Thyroid gland (tissue), 4 donors: ENCODE measurements at regions not wholly inside any gene's neighbourhood (a gene's known extent, or its start where the extent isn't known, plus 50 kb on each side); places are given as distances from the start of the nearest gene placed in this dataset.

Experiments used
- CTCF ChIP-seq, 6 experiments: fragments of 200-600 bp in 3 of 6; fragments of 450-650 bp in 3 of 6; sonication (generic) in 3 of 6; IDR thresholded peaks; one replicate each; pipeline ENCODE4 v1.5.1; 2016 to 2019; ENCODE audit warnings: antibody characterized with exemption in 6 of 6, mild to moderate bottlenecking in 2 of 6, inconsistent platforms in 1 of 6, moderate library complexity in 1 of 6
- POLR2A ChIP-seq, 2 donors: fragments of 450-650 bp; IDR thresholded peaks; one replicate each; pipeline ENCODE4 v1.6.1; 2017; ENCODE audit warnings: antibody characterized with exemption in 2 of 2, mild to moderate bottlenecking in 2 of 2, moderate library complexity in 1 of 2

- TF ChIP-seq POLR2A (IDR thresholded peaks at IDR 0.05) = no peak
- TF ChIP-seq CTCF (IDR thresholded peaks at IDR 0.05) = no peak
Observed at GRCh38 chr20:6705926-6706548, 61.4 kb upstream of the BMP2 start.
